Activated CD8-positive, alpha-beta memory T cell treated with anti-CD3 and anti-CD28 coated beads, Interleukin-2, amount 50 U/mL, for 1 hour (primary cell): ENCODE measurements at regions not wholly inside any gene's neighbourhood (a gene's known extent, or its start where the extent isn't known, plus 50 kb on each side); places are given as distances from the start of the nearest gene placed in this dataset.
"Not testable (repeated sequence)": the region's sequence is repeated elsewhere in the genome, so short reads cannot be mapped to it uniquely, and the experiment has no call there.

Source experiments
- DNase-seq: peaks from one replicate; pipeline ENCODE4 v3.0.0-alpha.2; 2020; ENCODE audit errors: extremely low read depth

DNA sequence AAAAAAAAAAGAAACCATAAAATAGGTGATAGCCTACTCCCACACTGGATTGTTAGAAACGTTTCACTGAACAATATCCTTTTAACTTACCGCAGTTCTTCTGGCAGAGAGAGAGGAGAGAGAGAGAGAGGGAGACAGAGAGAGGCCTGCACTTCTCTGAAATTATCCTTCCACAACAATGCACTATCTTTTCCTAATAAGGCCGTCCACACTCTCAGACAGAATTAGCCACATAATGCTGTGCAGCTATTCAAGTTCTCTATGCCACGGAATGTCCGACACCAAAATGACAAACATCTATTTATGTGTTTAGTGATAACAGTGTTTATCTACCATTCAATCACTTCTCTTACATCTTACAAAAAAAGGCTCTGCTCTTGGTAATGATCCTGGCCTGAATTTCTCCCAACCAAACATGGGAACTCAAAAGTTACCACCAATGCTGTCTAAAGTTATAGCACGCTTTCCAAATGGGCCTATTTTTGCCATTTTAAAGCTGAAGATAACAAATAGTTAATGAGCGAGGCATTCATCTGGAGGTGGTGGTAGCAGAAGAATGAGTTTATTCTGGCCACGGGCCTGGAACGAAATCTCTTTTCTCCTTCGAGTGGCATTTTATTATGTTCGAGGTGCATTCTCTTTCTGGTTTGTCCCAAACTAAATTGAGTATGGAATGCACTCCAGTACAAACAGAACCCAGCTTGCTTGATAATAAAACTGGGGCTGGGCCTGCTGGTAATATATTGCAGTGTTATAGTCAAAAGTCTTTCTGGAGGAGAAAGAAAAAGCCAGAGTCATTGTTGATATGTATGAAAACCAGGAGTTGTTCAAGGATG lies 160.2 kb upstream of the SVIL start:
- DNase-seq, result no peak

DNA sequence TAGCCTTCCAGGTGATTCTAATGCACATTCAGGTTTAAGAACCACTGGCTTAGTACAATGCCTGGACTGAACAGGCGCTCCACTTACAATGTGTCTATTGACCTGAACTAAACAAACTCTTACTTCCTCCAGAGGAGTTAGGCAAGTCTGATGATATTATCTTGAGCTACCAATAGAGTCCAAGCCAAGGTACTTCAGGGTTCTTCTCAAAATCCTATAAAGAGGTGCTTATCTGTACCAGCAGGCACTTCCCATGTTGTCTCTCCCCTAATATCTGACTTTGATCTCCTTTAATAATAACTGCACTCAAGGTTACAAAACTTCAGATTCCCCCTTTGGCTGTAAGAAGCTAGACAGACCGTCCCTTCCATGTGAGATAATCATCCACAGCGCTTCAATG lies 157.0 kb upstream of the SVIL start:
- no peak for DNase-seq

DNA sequence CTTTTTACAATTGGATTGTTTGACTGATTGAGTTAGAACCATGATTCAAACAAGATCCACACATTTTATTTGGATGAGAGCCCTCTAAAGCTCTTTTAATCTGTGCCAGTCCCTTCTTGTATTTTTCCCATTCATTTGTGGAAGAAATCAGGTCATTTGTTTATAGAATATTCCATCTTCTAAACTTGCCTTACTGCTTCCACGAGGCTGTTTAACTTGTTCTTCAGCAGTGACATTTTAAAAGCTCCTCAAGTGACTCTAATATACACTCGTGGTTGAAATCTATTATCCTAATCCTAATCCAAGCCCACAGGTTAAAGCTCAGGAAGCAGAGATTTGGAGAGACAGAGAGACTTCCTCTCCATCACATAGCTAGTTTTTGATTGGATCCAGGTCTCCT lies 155.4 kb upstream of the SVIL start:
- DNase-seq, result no peak

GRCh38 chr10:29788113-29788512 lies 153.3 kb upstream of the SVIL start:
- DNase-seq, result no peak

DNA sequence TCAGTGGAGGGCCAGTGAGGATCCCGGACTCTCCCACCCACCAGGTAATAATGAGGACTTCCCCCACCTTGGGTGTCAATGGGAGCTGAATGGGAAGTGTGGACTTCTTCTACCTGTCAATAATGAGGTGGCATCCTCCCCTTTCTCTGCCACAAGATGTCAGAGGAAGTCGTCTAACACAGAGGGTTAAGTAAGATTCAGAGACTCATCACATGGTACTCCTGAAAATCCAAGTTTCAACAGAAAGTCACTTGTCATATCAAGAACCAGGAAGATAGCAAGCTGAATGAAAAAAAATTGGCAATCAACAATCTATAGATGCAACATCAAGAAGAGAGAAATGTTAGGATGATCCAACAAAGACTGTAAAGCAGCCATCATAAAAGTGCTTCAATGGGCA lies 150.9 kb upstream of the SVIL start:
- no peak for DNase-seq

- no peak for DNase-seq
Observed at GRCh38 chr10:29784175-29784773, 149.5 kb upstream of the SVIL start.

DNA sequence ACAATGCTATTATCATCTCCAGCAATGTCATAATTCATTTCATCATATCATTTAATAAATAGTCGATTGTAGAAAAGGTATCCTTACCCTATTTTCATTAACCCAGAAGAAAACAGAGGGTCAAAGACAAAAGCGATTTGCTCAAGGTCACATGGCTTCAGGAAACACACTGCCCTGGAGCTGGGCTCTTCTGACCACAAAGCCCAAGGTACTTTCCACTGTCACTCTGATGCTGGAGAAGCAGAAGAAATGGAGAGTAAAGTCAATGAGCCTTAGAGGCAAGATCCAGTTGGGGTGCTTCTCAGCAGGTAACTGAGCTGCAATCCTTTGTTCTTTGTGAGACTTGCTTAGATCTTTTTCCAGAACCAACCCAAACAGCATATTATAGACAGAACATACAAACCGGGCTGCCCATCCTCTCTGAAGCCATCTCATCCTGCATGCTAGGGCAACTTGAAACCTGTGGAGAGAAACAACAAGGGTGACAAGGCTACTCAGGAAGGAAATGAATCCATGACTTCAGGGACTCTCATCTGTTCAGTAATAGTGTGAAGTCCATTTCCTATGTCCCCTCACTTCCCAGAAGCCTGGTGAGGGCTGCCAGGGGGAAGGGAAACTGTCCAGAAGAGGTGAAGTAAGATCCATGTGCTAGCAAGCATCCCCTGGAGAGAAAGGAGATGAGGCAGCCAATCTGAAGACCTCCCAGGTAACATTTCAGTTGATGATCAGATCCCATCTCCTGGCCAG lies 148.6 kb upstream of the SVIL start:
- no peak for DNase-seq

DNA sequence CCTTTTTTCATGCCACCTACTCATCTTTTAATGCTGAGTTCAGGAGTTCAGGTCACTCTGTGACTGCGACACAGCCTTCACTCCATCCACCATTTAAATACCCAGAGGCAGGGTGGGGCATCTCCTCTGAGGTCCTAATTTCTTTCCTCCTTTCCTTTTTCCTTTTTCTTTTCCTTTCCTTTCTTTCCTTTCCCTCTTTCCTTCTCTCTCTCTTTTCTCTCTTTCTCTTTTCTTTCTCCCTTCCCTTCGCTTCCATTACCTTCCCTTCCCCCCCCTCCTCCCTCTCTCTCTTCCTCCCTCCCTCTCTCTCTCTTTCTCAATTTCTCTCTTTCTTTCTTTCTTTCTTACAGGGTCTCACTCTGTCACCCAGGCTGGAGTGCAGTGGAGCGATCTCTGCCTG lies 145.9 kb upstream of the SVIL start:
- DNase-seq, result no peak

GRCh38 chr10:29780096-29780495 lies 145.3 kb upstream of the SVIL start:
- DNase-seq, result no peak

- DNase-seq, result no peak
Observed at GRCh38 chr10:29776246-29776645, 141.5 kb upstream of the SVIL start.

- DNase-seq, result no peak
Observed at GRCh38 chr10:29774475-29774874, 139.7 kb upstream of the SVIL start.

- DNase-seq, result no peak
Observed at GRCh38 chr10:29773675-29774091, 138.9 kb upstream of the SVIL start.

DNA sequence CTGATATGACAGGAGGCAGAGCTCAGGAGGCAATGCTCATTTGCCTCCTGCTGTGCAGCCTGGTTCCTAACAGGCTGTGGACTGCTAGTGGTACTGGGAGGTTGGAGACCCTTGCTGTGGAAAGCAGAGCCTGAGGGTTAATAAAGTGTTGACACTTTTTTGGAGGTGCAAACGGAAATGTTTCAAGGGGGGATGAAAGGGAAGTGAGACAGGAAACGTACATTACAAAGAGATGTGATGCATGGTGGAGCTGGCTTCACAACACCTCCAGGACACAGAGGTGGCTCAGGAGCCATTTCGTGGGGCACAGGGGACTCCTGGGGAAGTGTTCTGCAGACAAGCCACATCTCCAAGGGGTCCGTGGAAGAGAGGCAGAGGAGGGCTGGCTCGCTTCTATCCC lies 137.6 kb upstream of the SVIL start:
- no peak for DNase-seq

DNA sequence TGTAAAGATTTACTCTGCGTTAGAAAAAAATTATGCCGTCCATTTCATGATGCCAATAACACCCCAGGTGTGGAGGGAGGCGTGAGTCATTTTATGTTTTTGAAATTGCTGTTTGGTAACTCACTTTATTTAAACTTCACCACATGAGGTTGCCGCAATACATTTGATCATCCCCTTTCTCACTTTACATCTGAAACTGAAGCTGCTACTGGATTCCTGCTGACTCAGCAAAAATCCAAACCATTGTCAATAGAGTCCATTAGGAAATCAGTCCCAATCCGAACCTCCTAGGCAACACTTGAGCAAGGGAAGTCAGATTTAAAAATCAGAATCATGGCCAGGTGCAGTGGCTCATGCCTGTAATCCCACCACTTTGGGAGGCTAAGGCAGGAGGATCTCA lies 136.6 kb upstream of the SVIL start:
- DNase-seq, result no peak

- DNase-seq, result not testable (repeated sequence)
Observed at GRCh38 chr10:29769277-29769676, 134.5 kb upstream of the SVIL start.

DNA sequence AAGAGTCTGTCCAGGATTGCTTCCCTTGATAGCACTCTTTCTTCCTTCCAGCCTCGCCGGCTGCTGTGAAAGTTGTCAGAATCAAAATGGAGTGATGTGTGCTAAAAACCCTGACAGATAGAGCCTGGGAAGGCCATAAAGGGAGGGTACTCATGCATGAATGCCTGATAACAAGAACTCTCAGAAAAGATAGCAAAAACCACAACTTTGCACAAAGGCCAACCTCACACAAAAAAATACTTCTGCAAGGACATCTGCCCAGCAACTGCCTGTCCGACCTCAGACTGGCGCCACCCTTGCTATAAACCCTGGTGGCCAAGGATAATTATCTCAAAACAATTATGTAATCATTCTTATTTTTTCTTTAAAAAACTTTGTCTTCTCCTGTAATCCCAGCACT lies 133.2 kb upstream of the SVIL start:
- no peak for DNase-seq

GRCh38 chr10:29766753-29767152 lies 132.0 kb upstream of the SVIL start:
- DNase-seq, result no peak

- DNase-seq, result no peak
Observed at GRCh38 chr10:29765330-29765729, 130.6 kb upstream of the SVIL start.

DNA sequence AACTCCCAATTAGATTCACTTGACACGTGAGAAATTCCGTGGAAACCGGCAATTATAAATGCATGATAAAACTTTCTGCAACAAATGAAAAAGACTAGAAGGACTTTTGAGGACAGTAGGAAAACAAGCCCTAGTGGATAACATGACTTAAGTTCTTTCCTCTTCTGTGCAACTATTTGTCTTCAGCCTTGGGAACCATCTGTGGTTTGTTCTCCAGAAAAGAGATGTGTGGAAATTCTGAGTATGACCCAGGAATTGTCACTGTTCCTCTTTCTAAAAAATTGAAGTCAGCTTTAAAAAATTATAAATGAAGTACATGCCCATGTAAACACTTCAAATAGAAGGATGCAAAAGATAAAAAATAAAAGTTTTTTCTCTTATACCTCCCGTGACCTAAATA lies 128.6 kb upstream of the SVIL start:
- DNase-seq, result no peak

DNA sequence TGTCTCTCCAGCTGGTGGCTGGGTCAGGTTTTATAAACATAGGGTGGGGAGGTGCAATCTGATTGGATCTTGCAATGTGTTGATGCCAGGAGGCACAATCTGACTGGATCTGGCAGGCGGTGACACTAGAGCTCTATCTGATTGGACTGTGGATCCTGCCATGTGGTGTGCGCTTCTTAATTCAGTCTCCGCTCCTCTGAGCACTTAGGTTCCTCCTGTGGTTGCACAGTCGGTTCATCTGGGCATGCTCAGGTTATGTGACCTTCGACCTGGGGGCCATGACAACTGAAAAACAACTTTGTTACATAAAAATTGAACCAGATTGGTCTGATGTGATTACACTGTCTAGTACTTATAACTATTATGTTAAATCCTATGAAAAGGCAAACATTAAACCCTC lies 127.1 kb upstream of the SVIL start:
- DNase-seq, result no peak

GRCh38 chr10:29760138-29760900 lies 125.5 kb upstream of the SVIL start:
- DNase-seq, result no peak
